Choroid plexus epithelial cell (primary cell): ENCODE measurements at regions not wholly inside any gene's neighbourhood (a gene's known extent, or its start where the extent isn't known, plus 50 kb on each side); places are given as distances from the start of the nearest gene placed in this dataset.

ENCODE experiments used
- DNase-seq: peaks from one replicate; pipeline ENCODE4 v3.0.0-alpha.2; 2010; ENCODE audit warnings: low read depth
- H3K4me3 ChIP-seq: 2 replicates; pipeline ENCODE4 v1.5.1; 2011; ENCODE audit warnings: low read depth, mild to moderate bottlenecking, control low read depth, low read length, moderate library complexity
- CTCF ChIP-seq: conservative IDR thresholded peaks from 2 replicates; pipeline ENCODE4 v1.5.1; 2011; ENCODE audit warnings: low read depth, mild to moderate bottlenecking, control low read depth, inconsistent platforms, low read length, moderate library complexity

DNA sequence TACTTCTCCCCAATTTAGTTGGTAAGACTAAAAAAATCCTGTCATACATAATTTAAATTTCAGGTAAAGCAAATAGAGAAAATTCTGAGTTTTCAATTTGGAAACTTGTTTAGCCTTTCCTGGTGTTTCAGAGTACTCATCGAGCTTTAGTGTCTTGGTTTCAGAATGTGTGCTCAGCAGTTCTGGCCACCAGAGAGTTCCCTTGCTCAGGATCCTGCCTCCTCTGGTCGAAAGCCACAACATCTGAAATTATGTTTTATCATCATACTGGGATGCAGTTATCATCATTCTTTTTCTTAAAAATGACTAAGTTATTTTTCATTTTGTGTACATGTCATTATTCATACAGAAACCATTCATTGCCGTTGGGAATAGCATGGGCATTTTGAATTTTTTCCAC, 263.2 kb upstream of the SPRY2 start:
- peak; percentile 42 for TF ChIP-seq CTCF
- DNase-seq = peak; percentile 17
- H3K4me3 ChIP-seq = no peak overlapping the region

GRCh38 chr13:80603351-80603750, 262.4 kb upstream of the SPRY2 start:
- TF ChIP-seq CTCF = no peak
- no peak for DNase-seq
- H3K4me3 ChIP-seq = no peak overlapping the region

- H3K4me3 ChIP-seq = no peak overlapping the region
- no peak for TF ChIP-seq CTCF
- DNase-seq = no peak
Observed at GRCh38 chr13:80599765-80600164, 258.8 kb upstream of the SPRY2 start.

GRCh38 chr13:80598189-80598588, 257.3 kb upstream of the SPRY2 start:
- TF ChIP-seq CTCF = no peak
- no peak for DNase-seq
- no peak overlapping the region for H3K4me3 ChIP-seq

DNA sequence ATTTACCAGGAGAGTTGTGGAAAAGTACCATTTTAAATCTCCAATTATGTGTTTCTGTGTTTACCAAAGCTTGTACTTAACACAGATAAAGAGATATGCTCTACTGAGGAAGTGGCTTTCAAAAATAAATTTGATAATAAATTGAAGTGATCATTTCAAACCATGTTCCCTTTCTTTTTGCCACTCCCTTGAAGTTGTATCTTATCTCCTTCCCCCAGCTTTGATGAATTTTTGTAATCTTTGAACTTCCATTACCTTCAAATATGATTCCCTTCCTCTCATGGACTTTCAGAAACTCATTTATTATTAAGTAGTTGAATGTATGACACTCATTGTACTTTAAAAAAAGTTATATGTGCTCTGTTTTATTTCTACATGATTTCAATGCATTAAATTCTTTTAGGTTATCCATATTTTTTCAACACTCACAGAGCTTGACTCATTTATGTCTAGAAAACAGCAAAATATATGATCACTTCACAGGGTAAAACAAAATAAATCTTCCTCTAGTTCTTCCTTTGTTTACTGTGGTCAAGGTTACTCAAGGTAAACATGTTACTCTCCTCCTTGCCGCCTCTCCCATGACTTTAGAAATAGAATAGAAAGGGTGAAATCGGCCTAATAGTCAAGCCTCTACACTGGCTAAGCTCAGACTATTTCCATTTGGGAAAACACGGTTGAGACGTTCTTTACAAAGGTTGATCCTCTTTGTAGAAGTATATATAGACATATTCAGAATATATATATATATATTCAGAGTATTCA, 251.2 kb upstream of the SPRY2 start:
- no peak overlapping the region for H3K4me3 ChIP-seq
- no peak for DNase-seq
- no peak for TF ChIP-seq CTCF

- DNase-seq = no peak
- no peak for TF ChIP-seq CTCF
- H3K4me3 ChIP-seq = no peak overlapping the region
Observed at GRCh38 chr13:80590551-80590950, 249.6 kb upstream of the SPRY2 start.

- peak; percentile 32 for DNase-seq
- TF ChIP-seq CTCF = no peak
- H3K4me3 ChIP-seq = no peak overlapping the region
Observed at GRCh38 chr13:80586356-80586755, 245.4 kb upstream of the SPRY2 start.
